HCT116 (cell line): ENCODE measurements at regions not wholly inside any gene's neighbourhood (a gene's known extent, or its start where the extent isn't known, plus 50 kb on each side); places are given as distances from the start of the nearest gene placed in this dataset.

Experiments used
- CEBPB ChIP-seq: IDR thresholded peaks from 2 replicates; pipeline ENCODE4 v1.6.1; 2012; ENCODE audit warnings: low read depth
- CTCF ChIP-seq, 3 experiments: fragments of 200-600 bp in 1 of 3; sonication (generic) in 1 of 3; IDR thresholded peaks in 2 of 3; conservative IDR thresholded peaks in 1 of 3; 2 replicates each; pipeline ENCODE4 v1.5.1; 2012 to 2017; ENCODE audit warnings: low read depth in 2 of 3, low read length in 2 of 3, antibody characterized with exemption in 1 of 3, borderline replicate concordance in 1 of 3, control low read depth in 1 of 3, mild to moderate bottlenecking in 1 of 3, mixed read lengths in 1 of 3, mixed run types in 1 of 3, moderate library complexity in 1 of 3; ENCODE audit not compliant: insufficient read depth in 1 of 3
- EGR1 ChIP-seq: IDR thresholded peaks from 2 replicates; pipeline ENCODE4 v1.6.1; 2012; ENCODE audit warnings: low read depth
- SP1 ChIP-seq: IDR thresholded peaks from 2 replicates; pipeline ENCODE4 v1.6.1; 2012; ENCODE audit warnings: low read depth

- no peak for TF ChIP-seq CTCF (IDR thresholded peaks at IDR 0.05 in 2 of 3, conservative IDR thresholded peaks at IDR 0.05 in 1 of 3; ENCODE audit: borderline replicate concordance in 1 of 3, insufficient read depth in 1 of 3, low read depth in 2 of 3, low read length in 2 of 3)
- no peak for TF ChIP-seq SP1
- TF ChIP-seq EGR1 = no peak
- no peak for TF ChIP-seq CEBPB
These were observed 114.4 kb upstream of the MAP3K7 start for GRCh38 chr6:90701146-90701781.
